Endothelial cell (in vitro differentiated cells): ENCODE measurements at regions not wholly inside any gene's neighbourhood (a gene's known extent, or its start where the extent isn't known, plus 50 kb on each side); places are given as distances from the start of the nearest gene placed in this dataset.

ENCODE experiments used
- DNase-seq: peaks from one replicate; pipeline ENCODE4 v3.0.0; 2021; ENCODE audit warnings: low spot score
- H3K27ac Mint-ChIP-seq: one replicate; pipeline ENCODE4 v1.8.0; 2021; ENCODE audit warnings: mixed read lengths, inconsistent platforms; ENCODE audit not compliant: unreplicated experiment
- H3K27me3 Mint-ChIP-seq: one replicate; pipeline ENCODE4 v1.8.0; 2021; ENCODE audit warnings: mild to moderate bottlenecking, moderate library complexity, mixed read lengths, inconsistent platforms; ENCODE audit not compliant: unreplicated experiment
- H3K36me3 Mint-ChIP-seq: one replicate; pipeline ENCODE4 v1.8.0; 2021; ENCODE audit warnings: mild to moderate bottlenecking, low read depth, mixed read lengths, inconsistent platforms; ENCODE audit not compliant: unreplicated experiment
- H3K4me1 Mint-ChIP-seq: one replicate; pipeline ENCODE4 v1.8.0; 2021; ENCODE audit warnings: mild to moderate bottlenecking, mixed read lengths, inconsistent platforms; ENCODE audit not compliant: unreplicated experiment
- H3K4me3 Mint-ChIP-seq: one replicate; pipeline ENCODE4 v1.8.0; 2021; ENCODE audit warnings: mild to moderate bottlenecking, mixed read lengths, inconsistent platforms; ENCODE audit not compliant: unreplicated experiment
- H3K9me3 Mint-ChIP-seq: one replicate; pipeline ENCODE4 v1.8.0; 2021; ENCODE audit warnings: mixed read lengths, inconsistent platforms; ENCODE audit not compliant: unreplicated experiment
- TF ChIP-seq, protein P1 (sequence below): fragments of 200-600 bp; sonication (generic); IDR thresholded peaks from one replicate; pipeline ENCODE4 v1.5.0; 2021; ENCODE audit warnings: antibody characterized with exemption; ENCODE audit not compliant: unreplicated experiment

DNA sequence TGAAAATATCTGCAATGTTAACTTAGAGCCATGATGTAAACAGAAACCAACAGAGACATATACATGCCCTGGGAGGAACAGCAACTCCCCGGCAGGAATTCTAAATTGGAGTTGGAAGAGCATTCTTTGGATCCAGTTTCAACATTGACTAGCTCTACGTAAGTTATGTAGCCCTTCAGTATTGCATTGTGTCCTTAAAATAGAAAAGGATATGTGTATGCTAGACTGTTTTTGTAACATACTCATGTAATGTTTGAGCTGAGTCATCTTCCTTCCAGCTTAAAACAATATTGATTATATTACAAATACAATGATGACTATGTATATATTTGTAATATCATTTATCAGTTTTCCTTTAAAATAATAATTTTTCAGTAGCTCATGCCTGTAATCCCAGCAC lies 1422.2 kb upstream of the PCDH20 start:
- peaks cover 5% of the 10 kb centered on the region for H3K4me1 Mint-ChIP-seq
- no peak for DNase-seq
- no peaks in the 10 kb centered on the region for H3K9me3 Mint-ChIP-seq
- H3K36me3 Mint-ChIP-seq = no peaks in the 10 kb centered on the region
- no peak overlapping the region for H3K4me3 Mint-ChIP-seq
- no peaks in the 10 kb centered on the region for H3K27me3 Mint-ChIP-seq
- H3K27ac Mint-ChIP-seq = no peak overlapping the region
- TF ChIP-seq, protein P1, sequence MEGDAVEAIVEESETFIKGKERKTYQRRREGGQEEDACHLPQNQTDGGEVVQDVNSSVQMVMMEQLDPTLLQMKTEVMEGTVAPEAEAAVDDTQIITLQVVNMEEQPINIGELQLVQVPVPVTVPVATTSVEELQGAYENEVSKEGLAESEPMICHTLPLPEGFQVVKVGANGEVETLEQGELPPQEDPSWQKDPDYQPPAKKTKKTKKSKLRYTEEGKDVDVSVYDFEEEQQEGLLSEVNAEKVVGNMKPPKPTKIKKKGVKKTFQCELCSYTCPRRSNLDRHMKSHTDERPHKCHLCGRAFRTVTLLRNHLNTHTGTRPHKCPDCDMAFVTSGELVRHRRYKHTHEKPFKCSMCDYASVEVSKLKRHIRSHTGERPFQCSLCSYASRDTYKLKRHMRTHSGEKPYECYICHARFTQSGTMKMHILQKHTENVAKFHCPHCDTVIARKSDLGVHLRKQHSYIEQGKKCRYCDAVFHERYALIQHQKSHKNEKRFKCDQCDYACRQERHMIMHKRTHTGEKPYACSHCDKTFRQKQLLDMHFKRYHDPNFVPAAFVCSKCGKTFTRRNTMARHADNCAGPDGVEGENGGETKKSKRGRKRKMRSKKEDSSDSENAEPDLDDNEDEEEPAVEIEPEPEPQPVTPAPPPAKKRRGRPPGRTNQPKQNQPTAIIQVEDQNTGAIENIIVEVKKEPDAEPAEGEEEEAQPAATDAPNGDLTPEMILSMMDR = no peak

DNA sequence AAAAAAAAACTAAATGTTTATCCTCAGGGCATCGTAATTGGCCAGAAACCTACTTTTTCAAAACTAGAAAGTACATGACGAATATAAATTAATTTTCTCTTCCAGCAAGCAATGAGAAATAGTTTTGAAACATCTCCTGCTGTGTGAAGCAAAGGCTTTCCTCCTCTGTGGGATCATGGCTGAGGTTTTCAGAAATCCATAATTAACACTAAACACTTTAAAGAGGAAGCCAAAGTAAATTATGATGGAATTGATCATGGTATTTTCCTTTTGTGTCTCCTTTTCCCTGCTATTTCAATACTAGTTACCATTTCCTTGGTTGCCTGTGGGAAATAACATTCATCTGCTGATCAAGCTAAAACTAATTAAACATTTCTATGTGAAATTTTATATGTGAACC lies 1413.8 kb upstream of the PCDH20 start:
- Mint-ChIP-seq H3K36me3 (no peaks in the 10 kb centered on the region), H3K4me1 (no peaks in the 10 kb centered on the region), H3K9me3 (no peaks in the 10 kb centered on the region), H3K4me3 (no peak overlapping the region), H3K27ac (no peak overlapping the region), H3K27me3 (no peaks in the 10 kb centered on the region)
- TF ChIP-seq, protein P1 = no peak
- no peak for DNase-seq

DNA sequence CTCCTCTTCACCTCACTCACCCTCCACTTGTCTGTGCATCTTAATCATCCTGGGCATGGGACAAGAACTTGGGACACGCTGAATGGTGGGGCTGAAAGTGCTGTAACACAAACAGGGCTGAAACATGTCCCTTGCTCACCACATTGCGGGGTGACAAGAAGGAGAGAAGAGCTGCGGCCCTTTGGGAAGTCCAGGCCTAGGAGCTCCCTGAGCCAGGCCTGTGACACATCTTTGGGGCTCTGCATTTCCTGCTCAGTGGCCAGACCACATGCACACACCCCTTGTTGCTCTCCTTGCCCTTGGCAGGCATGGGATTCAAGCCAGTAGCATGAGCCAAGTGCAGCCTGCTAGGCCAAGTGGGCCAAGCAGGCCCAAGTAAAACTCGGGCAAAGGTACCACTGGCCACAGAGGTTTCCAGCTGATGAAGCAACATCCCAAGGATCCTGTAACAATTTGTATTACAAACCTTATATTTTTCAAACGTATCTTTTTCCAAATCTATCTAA lies 1384.3 kb upstream of the PCDH20 start:
- TF ChIP-seq, protein P1 = no peak
- no peaks in the 10 kb centered on the region for H3K36me3 Mint-ChIP-seq
- DNase-seq = no peak
- H3K4me1 Mint-ChIP-seq = no peaks in the 10 kb centered on the region
- H3K4me3 Mint-ChIP-seq = no peak overlapping the region
- no peak overlapping the region for H3K27ac Mint-ChIP-seq
- H3K27me3 Mint-ChIP-seq = no peaks in the 10 kb centered on the region
- no peaks in the 10 kb centered on the region for H3K9me3 Mint-ChIP-seq

DNA sequence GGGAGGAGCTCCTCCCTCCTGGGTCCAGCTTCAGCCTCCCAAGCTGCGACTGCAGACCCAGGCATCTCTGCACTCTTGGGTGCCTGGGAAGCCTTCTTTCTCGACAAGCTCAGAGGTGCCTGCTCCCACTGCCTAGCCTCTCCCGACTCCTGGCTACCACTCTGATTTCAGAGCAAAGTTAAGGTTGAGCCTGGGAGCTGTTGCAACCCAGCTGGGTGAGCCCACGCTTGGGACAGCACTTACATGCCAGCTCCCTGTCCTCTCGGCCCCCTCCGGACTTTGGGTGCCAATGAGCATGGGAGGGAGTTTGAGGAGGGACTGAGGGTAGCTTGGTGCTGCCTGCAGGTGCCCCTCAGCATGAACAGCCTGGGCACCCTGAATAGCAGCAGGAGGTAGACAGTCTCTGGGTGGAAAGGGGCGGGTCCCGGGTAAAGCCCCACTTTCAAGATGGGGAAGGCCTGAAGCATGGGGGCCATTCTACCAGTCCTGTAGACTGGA lies 1383.4 kb upstream of the PCDH20 start:
- no peak overlapping the region for H3K4me3 Mint-ChIP-seq
- no peaks in the 10 kb centered on the region for H3K27me3 Mint-ChIP-seq
- no peaks in the 10 kb centered on the region for H3K4me1 Mint-ChIP-seq
- TF ChIP-seq, protein P1 = no peak
- no peak overlapping the region for H3K27ac Mint-ChIP-seq
- DNase-seq = no peak
- no peaks in the 10 kb centered on the region for H3K9me3 Mint-ChIP-seq
- no peaks in the 10 kb centered on the region for H3K36me3 Mint-ChIP-seq

GRCh38 chr13:62793850-62794249 lies 1378.2 kb upstream of the PCDH20 start:
- Mint-ChIP-seq H3K4me3 (no peak overlapping the region), H3K27me3 (no peaks in the 10 kb centered on the region), H3K4me1 (no peaks in the 10 kb centered on the region), H3K36me3 (no peaks in the 10 kb centered on the region), H3K27ac (no peak overlapping the region), H3K9me3 (no peaks in the 10 kb centered on the region)
- TF ChIP-seq, protein P1 = no peak
- no peak for DNase-seq
